ENCODE measurements at regions not wholly inside any gene's neighbourhood (a gene's known extent, or its start where the extent isn't known, plus 50 kb on each side); places are given as distances from the start of the nearest gene placed in this dataset.
A peak's percentile ranks its signal among the peaks of the same experiment; 100 is the strongest.
"Not testable (repeated sequence)": the region's sequence is repeated elsewhere in the genome, so short reads cannot be mapped to it uniquely, and the experiment has no call there.

GRCh38 chr7:142501434-142501833, 243.6 kb upstream of the PRSS58 start:
- DNase-seq (ENCODE audit: low read depth), result no peak
- no peak overlapping the region for H3K4me3 ChIP-seq (ENCODE audit: control insufficient read depth, low read depth, low read length)
- no peak for TF ChIP-seq CTCF (IDR thresholded peaks at IDR 0.05; ENCODE audit: control insufficient read depth, insufficient read depth, low read depth, low read length, missing control alignments)

GRCh38 chr7:142500366-142500765, 242.5 kb upstream of the PRSS58 start:
- no peak for DNase-seq (ENCODE audit: low read depth)
- TF ChIP-seq CTCF (IDR thresholded peaks at IDR 0.05; ENCODE audit: control insufficient read depth, insufficient read depth, low read depth, low read length, missing control alignments), result no peak
- H3K4me3 ChIP-seq (ENCODE audit: control insufficient read depth, low read depth, low read length), result no peak overlapping the region

GRCh38 chr7:142499635-142500034, 241.8 kb upstream of the PRSS58 start:
- H3K4me3 ChIP-seq (ENCODE audit: control insufficient read depth, low read depth, low read length), result no peak overlapping the region
- no peak for DNase-seq (ENCODE audit: low read depth)
- TF ChIP-seq CTCF (IDR thresholded peaks at IDR 0.05; ENCODE audit: control insufficient read depth, insufficient read depth, low read depth, low read length, missing control alignments), result no peak

GRCh38 chr7:142498364-142498763, 240.5 kb upstream of the PRSS58 start:
- no peak for TF ChIP-seq CTCF (IDR thresholded peaks at IDR 0.05; ENCODE audit: control insufficient read depth, insufficient read depth, low read depth, low read length, missing control alignments)
- no peak for DNase-seq (ENCODE audit: low read depth)
- H3K4me3 ChIP-seq (ENCODE audit: control insufficient read depth, low read depth, low read length), result no peak overlapping the region

- peak; percentile 79 for TF ChIP-seq CTCF (IDR thresholded peaks at IDR 0.05; ENCODE audit: control insufficient read depth, insufficient read depth, low read depth, low read length, missing control alignments)
- H3K4me3 ChIP-seq (ENCODE audit: control insufficient read depth, low read depth, low read length), result no peak overlapping the region
- DNase-seq (ENCODE audit: low read depth), result no peak
Observed at GRCh38 chr7:142496545-142496991, 238.7 kb upstream of the PRSS58 start.

- H3K4me3 ChIP-seq (ENCODE audit: control insufficient read depth, low read depth, low read length); DNase-seq (ENCODE audit: low read depth): not testable (repeated sequence)
Observed at GRCh38 chr7:142495879-142496278, 238.0 kb upstream of the PRSS58 start.

- DNase-seq (ENCODE audit: low read depth); H3K4me3 ChIP-seq (ENCODE audit: control insufficient read depth, low read depth, low read length): not testable (repeated sequence)
Observed at GRCh38 chr7:142495301-142495700, 237.4 kb upstream of the PRSS58 start.

GRCh38 chr7:142494021-142494420, 236.2 kb upstream of the PRSS58 start:
- H3K4me3 ChIP-seq (ENCODE audit: control insufficient read depth, low read depth, low read length), result no peak overlapping the region
- DNase-seq (ENCODE audit: low read depth), result no peak
- no peak for TF ChIP-seq CTCF (IDR thresholded peaks at IDR 0.05; ENCODE audit: control insufficient read depth, insufficient read depth, low read depth, low read length, missing control alignments)
